ENCODE measurements at regions not wholly inside any gene's neighbourhood (a gene's known extent, or its start where the extent isn't known, plus 50 kb on each side); places are given as distances from the start of the nearest gene placed in this dataset.

DNA sequence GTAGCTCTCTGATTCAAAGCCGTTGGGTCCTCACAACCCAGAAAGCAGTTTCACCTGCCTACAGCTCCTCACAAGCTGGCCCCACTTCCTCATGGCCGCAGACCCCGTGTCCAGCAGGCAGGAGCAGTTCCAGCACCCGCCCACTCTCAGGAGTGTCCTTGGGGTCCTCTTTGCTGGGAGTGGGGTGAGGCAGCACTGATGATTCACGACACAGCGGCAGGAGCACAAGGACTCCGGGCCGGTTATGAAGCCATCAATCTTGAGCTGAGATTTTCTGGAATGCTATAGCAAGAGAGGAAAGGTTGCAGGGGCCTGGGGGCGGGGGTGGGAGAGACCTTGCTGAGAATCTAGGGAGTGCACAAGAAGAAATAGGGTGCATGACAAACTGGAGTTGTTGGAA lies 311.2 kb downstream of the NXPE2 start:
- Mint-ChIP-seq H3K27me3 (ENCODE audit: low read depth in 3 of 3) (peaks cover 0 to 4% (median 0%) of the 10 kb centered on the region in 3 donors), H3K27ac (no peak overlapping the region), H3K4me1 (no peaks in the 10 kb centered on the region), H3K9me3 (no peaks in the 10 kb centered on the region), H3K4me3 (no peak overlapping the region), H3K36me3 (no peaks in the 10 kb centered on the region)
- DNase-seq = no peak

DNA sequence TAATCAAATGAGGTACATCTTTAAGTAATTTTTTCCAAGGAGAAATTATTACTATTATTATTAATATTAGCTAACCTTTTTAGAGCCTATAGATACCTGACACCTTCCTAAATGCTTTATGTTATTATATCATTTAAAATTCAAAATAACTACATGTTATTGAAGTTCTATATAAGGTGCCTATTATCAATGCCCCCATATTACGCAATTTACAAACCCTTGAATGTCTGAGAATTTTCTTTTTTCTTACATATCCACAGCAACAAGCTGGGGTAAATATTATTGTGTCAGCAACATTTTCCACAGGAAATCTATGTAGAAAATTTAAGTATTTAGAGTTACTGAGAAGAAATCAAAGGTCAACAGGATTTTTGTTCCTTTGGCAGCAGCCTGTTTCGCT lies 327.3 kb downstream of the NXPE2 start:
- Mint-ChIP-seq H3K27ac (no peak overlapping the region), H3K36me3 (no peaks in the 10 kb centered on the region), H3K9me3 (peaks cover 0 to 4% (median under 1%) of the 10 kb centered on the region in 6 donors), H3K27me3 (ENCODE audit: low read depth in 3 of 3) (peaks cover 0 to 5% (median 3%) of the 10 kb centered on the region in 3 donors), H3K4me3 (no peak overlapping the region), H3K4me1 (no peaks in the 10 kb centered on the region)
- DNase-seq = no peak

DNA sequence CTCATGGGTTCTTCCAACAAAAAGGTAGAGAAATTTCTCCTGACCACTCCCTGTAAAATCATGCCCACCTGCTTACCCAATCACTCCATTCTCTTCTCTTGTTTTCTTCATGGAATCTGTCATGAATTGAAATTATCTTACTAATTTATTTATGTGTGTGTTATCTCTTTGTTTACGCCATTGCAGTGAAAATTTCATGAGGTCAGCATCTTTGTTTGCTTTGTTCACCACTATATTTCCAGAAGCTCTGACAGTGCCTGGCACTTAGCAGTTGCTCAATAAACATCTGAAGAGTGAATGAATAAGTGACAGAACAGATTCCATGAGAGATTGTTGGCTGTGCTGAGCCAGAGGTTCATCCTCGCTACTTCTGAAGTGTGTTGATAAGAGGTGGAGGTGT lies 329.5 kb downstream of the NXPE2 start:
- no peak for DNase-seq
- Mint-ChIP-seq H3K9me3 (peaks cover 0 to 2% (median 0%) of the 10 kb centered on the region in 6 donors), H3K4me3 (no peak overlapping the region), H3K4me1 (no peaks in the 10 kb centered on the region), H3K36me3 (no peaks in the 10 kb centered on the region), H3K27me3 (ENCODE audit: low read depth in 3 of 3) (no peaks in the 10 kb centered on the region), H3K27ac (no peak overlapping the region)

DNA sequence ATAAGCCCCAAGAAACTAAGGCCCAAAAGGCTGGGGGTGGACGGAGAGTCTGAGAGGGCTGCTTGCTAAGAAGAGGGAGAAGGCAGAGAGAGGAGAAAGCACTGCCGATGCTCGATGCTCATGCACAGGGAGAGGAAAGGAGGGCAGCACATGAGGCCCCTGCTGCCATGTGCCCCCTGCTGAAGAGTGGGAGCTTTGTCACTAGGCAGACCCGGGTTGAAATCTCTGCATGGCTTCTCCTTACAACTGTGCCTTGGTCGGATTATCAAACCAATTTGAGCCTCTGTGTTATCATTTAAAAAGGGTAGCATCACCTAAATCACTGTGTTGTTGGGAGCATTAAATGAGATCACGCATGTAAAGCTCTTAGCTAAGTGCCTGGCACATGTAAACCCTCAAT lies 330.5 kb downstream of the NXPE2 start:
- no peak for DNase-seq
- Mint-ChIP-seq H3K9me3 (peaks cover 0 to 5% (median under 1%) of the 10 kb centered on the region in 6 donors), H3K27me3 (ENCODE audit: low read depth in 3 of 3) (no peaks in the 10 kb centered on the region), H3K36me3 (no peaks in the 10 kb centered on the region), H3K4me3 (no peak overlapping the region), H3K4me1 (no peaks in the 10 kb centered on the region), H3K27ac (no peak overlapping the region)

DNA sequence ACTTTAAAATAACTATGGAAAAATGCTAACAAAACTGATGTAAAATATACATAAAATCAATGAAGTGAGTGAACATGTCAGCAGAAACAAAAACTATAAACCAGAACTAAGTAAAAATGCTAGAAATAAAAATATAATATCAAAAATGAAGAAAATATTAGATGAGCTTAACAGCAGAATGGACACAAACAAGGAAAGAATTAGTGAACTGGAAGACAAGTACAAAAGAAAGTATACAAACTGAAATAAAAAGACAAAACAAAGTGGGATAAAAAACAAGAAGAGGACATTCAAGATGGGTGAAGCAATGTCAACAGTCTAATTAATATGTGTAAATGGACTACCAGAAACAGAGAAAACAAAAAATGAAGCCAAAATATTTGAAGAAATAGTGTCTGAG lies 339.2 kb downstream of the NXPE2 start:
- no peaks in the 10 kb centered on the region for H3K27me3 Mint-ChIP-seq (ENCODE audit: low read depth in 3 of 3)
- peaks cover 0 to 10% (median 0%) of the 10 kb centered on the region in 3 donors for H3K36me3 Mint-ChIP-seq
- no peak overlapping the region for H3K27ac Mint-ChIP-seq
- no peak overlapping the region for H3K4me3 Mint-ChIP-seq
- no peak for DNase-seq
- no peaks in the 10 kb centered on the region for H3K4me1 Mint-ChIP-seq
- peaks cover 6 to 24% (median 11%) of the 10 kb centered on the region in 6 donors for H3K9me3 Mint-ChIP-seq

DNA sequence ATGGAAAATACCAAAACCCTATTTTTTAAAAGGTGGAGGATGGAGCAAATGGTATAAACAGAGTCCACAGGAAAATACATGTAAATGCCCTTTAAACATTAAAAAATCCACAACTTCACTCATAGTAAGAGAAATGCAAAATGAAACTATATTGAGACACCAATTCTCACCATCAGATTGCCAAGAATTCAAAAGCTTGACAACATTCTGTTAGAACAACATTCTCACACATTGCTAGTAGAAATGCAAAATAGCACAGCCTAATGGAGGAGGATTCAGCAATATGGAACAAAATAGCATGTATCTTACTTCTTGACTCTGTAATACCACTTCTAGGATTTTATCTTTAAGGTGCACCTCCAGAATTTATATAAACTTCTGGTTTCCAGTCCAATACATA lies 351.8 kb downstream of the NXPE2 start:
- H3K9me3 Mint-ChIP-seq = peaks cover 0 to 5% (median 2%) of the 10 kb centered on the region in 6 donors
- H3K27ac Mint-ChIP-seq = no peak overlapping the region
- no peaks in the 10 kb centered on the region for H3K4me1 Mint-ChIP-seq
- peaks cover 0 to 12% (median 3%) of the 10 kb centered on the region in 3 donors for H3K27me3 Mint-ChIP-seq (ENCODE audit: low read depth in 3 of 3)
- DNase-seq = no peak
- no peaks in the 10 kb centered on the region for H3K36me3 Mint-ChIP-seq
- H3K4me3 Mint-ChIP-seq = no peak overlapping the region

DNA sequence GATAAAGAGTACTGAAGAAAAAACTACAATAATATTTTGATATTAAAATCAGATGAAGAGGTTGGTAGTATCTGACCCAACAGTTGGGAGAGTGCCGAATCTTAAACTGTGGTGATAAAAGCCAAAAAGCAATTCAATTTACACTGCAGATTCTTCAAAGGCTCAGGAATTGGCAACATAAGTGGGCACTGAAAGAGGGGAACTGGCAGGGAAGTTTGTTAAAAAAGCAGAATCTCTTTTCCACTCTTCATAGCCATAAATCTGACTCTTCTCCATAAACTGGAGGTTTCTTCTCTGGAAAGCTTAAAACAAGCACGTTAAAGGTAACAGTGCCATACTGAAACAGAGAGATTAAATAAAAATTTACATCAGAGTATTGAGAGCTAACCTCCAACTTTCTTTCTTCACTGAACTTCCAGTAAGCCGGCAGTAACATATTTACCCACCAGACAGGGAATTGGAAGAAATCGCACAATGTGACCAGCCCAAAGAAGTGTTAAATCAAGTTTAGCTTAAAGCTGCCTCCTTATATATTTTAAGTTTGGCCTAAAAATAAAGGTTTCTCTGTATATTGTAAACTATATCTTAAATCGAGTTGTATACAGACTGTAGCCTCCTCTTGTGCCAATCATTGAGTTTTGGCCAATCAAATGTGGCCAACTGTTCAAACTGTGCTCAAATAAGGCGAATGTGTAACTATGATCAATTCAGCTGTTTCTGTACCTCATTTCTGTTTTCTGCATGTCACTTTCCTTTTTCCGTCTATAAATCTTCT lies 358.3 kb downstream of the NXPE2 start:
- H3K9me3 Mint-ChIP-seq = no peaks in the 10 kb centered on the region
- no peaks in the 10 kb centered on the region for H3K36me3 Mint-ChIP-seq
- no peak for DNase-seq
- no peaks in the 10 kb centered on the region for H3K4me1 Mint-ChIP-seq
- H3K27me3 Mint-ChIP-seq (ENCODE audit: low read depth in 3 of 3) = peaks cover 0 to 2% (median 2%) of the 10 kb centered on the region in 3 donors
- H3K27ac Mint-ChIP-seq = no peak overlapping the region
- no peak overlapping the region for H3K4me3 Mint-ChIP-seq

DNA sequence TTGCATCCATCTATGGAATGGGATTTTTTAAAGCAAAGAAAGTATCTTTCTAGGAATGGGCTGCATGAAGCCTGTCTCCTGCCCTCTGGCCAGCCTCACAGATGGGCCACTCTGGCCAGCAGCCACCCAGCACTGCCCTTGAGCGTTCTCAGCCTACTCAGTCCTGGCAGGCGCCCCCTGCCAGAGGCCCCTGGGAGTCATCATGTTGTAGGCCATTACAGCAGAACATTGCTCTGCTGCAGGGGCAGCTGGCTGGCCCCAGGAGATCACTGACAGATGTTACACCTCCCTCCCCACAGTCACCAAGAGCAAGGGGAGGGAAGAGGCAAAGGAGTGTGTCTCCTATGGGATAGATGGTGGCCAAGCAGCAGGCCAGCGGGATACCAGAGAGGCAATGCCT lies 363.7 kb downstream of the NXPE2 start:
- Mint-ChIP-seq H3K9me3 (no peaks in the 10 kb centered on the region), H3K36me3 (no peaks in the 10 kb centered on the region), H3K27me3 (ENCODE audit: low read depth in 3 of 3) (peaks cover 0 to 4% (median 2%) of the 10 kb centered on the region in 3 donors), H3K27ac (no peak overlapping the region), H3K4me1 (no peaks in the 10 kb centered on the region), H3K4me3 (no peak overlapping the region)
- DNase-seq = no peak

DNA sequence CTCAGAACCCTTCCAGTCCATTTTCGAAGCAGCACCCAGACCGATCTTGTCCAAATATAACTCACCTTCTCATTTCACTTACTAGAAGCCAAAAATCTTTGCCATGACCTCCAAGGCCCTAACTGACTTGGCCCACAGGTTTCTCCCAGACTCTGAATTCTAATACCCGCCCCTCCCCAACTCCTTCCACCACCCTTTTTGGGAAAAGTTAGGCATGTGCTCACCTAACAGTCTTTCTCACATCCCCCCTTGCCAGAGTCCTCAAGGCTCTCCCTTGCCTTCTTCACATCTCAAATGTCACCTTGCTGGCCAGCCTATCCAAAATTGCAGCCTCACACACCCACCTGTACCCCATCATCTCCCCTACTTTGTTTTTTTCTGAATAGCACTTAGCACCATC lies 369.3 kb downstream of the NXPE2 start:
- H3K27ac Mint-ChIP-seq = no peak overlapping the region
- no peaks in the 10 kb centered on the region for H3K36me3 Mint-ChIP-seq
- H3K9me3 Mint-ChIP-seq = peaks cover 0 to 2% (median 0%) of the 10 kb centered on the region in 6 donors
- no peaks in the 10 kb centered on the region for H3K4me1 Mint-ChIP-seq
- peaks cover 0 to 5% (median 2%) of the 10 kb centered on the region in 3 donors for H3K27me3 Mint-ChIP-seq (ENCODE audit: low read depth in 3 of 3)
- DNase-seq = no peak
- no peak overlapping the region for H3K4me3 Mint-ChIP-seq

DNA sequence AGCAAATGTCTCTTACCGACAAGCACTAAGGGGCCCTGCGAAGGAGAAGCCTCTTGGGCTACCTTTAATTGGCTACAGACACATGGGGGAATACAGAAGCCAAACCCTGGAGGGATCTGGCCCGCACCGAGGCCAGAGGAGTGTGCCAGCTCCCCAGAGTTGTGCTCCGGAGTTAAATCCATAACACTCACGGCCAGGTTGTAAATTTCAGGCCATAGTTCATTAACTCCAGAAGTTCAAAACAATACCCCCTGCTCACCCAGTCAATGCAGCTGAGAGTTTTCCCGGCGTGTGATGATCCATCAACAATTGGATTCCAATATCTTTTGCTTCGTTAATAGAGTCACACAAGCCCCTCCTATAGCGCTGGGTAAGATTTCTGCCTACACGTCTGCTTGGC lies 371.5 kb downstream of the NXPE2 start:
- H3K4me3 Mint-ChIP-seq = no peak overlapping the region
- H3K36me3 Mint-ChIP-seq = no peaks in the 10 kb centered on the region
- no peaks in the 10 kb centered on the region for H3K4me1 Mint-ChIP-seq
- no peak overlapping the region for H3K27ac Mint-ChIP-seq
- peaks cover 2 to 5% (median 2%) of the 10 kb centered on the region in 3 donors for H3K27me3 Mint-ChIP-seq (ENCODE audit: low read depth in 3 of 3)
- no peak for DNase-seq
- peaks cover 0 to 2% (median 0%) of the 10 kb centered on the region in 6 donors for H3K9me3 Mint-ChIP-seq

DNA sequence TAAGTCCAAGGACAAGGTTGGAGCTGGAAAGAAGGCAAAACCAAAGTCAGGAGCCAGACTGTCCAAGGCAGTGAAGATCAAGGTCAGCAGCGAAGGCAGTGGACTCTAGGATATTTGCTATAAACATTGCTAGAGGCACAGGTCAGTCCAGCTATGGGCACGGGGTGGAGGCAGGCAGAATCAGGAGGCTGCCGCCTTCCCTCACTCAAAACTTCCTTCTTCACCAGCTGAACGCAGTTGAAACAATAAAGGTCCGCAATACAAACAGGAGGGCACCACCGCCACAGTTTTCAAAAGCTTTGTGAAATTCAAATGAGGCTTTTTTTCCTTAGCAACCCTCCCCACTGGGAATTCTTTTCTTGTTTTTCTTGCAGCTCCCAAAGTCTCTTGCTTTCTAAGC lies 372.4 kb downstream of the NXPE2 start:
- Mint-ChIP-seq H3K4me1 (no peaks in the 10 kb centered on the region), H3K36me3 (no peaks in the 10 kb centered on the region), H3K9me3 (peaks cover 0 to 2% (median under 1%) of the 10 kb centered on the region in 6 donors), H3K27ac (no peak overlapping the region), H3K4me3 (no peak overlapping the region), H3K27me3 (ENCODE audit: low read depth in 3 of 3) (peaks cover 0 to 6% (median 2%) of the 10 kb centered on the region in 3 donors)
- DNase-seq = no peak

DNA sequence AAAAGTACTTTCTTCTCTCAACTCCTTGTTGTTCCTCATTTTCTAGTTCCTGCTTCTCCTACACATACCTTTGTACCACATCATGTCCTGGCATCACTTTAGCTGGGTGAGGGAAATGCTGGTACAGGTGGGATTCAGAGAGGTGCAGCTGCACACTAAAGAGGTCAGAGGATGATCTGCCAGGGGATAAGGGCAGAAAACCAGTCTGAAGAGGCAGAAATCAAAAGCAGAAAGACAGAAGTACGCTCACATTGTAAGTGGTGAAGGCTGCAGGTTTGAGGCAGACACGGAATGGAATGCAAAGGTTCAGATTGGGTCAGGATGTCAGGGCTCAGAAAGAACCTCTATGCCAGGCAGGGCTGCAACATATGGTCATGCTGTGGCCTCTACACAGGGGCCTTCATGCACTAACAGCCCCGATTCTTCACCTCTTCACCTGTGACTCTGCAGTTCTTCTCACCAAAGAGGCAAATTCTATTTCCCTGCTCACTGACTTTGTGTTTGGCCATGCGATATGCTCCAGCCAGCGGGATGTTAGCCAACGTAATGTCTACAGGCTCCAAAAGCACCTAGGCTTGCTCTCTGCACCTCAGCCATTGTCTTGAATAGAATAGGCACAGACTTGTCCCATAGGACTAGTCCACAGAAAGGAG lies 373.7 kb downstream of the NXPE2 start:
- Mint-ChIP-seq H3K27ac (no peak overlapping the region), H3K4me3 (no peak overlapping the region), H3K9me3 (peaks cover 0 to 14% (median 6%) of the 10 kb centered on the region in 6 donors)

DNA sequence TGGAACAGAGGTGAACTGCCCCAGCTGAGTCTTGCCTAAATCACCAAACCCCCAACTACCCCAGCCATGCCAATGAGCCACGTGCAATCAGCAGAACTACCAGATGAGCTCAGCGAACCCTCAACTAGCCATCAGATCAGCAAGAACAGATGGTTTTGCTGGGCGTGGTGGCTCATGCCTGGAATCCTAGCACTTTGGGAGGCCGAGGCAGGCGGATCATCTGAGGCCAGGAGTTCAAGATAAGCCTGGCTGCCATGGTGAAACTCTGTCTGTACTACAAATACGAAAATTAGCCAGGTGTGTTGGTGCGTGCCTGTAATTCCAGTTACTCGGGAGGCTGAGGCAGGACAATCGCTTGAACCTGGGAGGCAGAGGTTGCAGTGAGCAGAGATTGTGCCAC lies 374.3 kb downstream of the NXPE2 start:
- Mint-ChIP-seq H3K27me3 (ENCODE audit: low read depth in 3 of 3) (peaks cover 0 to 8% (median 2%) of the 10 kb centered on the region in 3 donors), H3K27ac (no peak overlapping the region), H3K9me3 (peaks cover 0 to 14% (median 6%) of the 10 kb centered on the region in 6 donors), H3K36me3 (no peaks in the 10 kb centered on the region), H3K4me1 (no peaks in the 10 kb centered on the region), H3K4me3 (no peak overlapping the region)
- no peak for DNase-seq

More for the DNA sequence above, 373.7 kb downstream of the NXPE2 start:
- H3K36me3 Mint-ChIP-seq = no peaks in the 10 kb centered on the region
- peaks cover 0 to 8% (median 2%) of the 10 kb centered on the region in 3 donors for H3K27me3 Mint-ChIP-seq (ENCODE audit: low read depth in 3 of 3)
- DNase-seq = no peak
- no peaks in the 10 kb centered on the region for H3K4me1 Mint-ChIP-seq

Measured in immature natural killer cell (primary cell).